A549 (cell line): ENCODE measurements at regions not wholly inside any gene's neighbourhood (a gene's known extent, or its start where the extent isn't known, plus 50 kb on each side); places are given as distances from the start of the nearest gene placed in this dataset.

Experiments
- ATAC-seq, 2 experiments: fragments of 200-7000 bp in 1 of 2; fragments of >200 bp in 1 of 2; cut with Nextera tagmentation in 1 of 2; cut with Tn5 transposase in 1 of 2; 3 replicates each; pipeline versions ENCODE4 v1.8.0 to v1.9.1; 2018 to 2020; ENCODE audit warnings: mild to moderate bottlenecking in 1 of 2, moderate library complexity in 1 of 2
- CTCF ChIA-PET: fragments of 300-600 bp; sonication (Branson Sonifier 250); formaldehyde crosslinking; extraction: SDS; loops from one replicate; lab custom pipeline; 2021; ENCODE audit warnings: antibody characterized with exemption, inconsistent platforms; lab: Yijun Ruan, JAX
- POLR2A ChIA-PET: fragments of 350-600 bp; formaldehyde crosslinking; extraction: SDS; loops from one replicate; lab custom pipeline; 2021; ENCODE audit warnings: antibody characterized with exemption, inconsistent platforms; lab: Yijun Ruan, JAX
- DNase-seq, 2 experiments: peaks; one replicate each; pipeline versions ENCODE4 v3.0.0 to v3.0.0-alpha.2; 2011 to 2016; ENCODE audit warnings: low read depth in 1 of 2, low spot score in 1 of 2
- FAIRE-seq: peaks from 2 replicates; lab custom pipeline; 2011; peaks lifted over from hg19 to GRCh38; lab: Jason Lieb, UNC
- H3K27ac ChIP-seq, 2 experiments: fragments of >200 bp; sonication (Bioruptor Twin); formaldehyde crosslinking; 3 replicates each; pipeline ENCODE4 v1.5.1; 2016 to 2017
- H3K4me1 ChIP-seq: fragments of >200 bp; sonication (Bioruptor Twin); formaldehyde crosslinking; 3 replicates; pipeline ENCODE4 v1.6.1; 2016
- H3K4me2 ChIP-seq: fragments of >200 bp; sonication (Bioruptor Twin); formaldehyde crosslinking; 3 replicates; pipeline ENCODE4 v1.6.1; 2016
- H3K4me3 ChIP-seq: fragments of >200 bp; sonication (Bioruptor Twin); formaldehyde crosslinking; 3 replicates; pipeline ENCODE4 v1.5.1; 2016
- H3K9me3 ChIP-seq: fragments of >200 bp; sonication (Bioruptor Twin); formaldehyde crosslinking; 3 replicates; pipeline ENCODE4 v1.6.1; 2016
- BHLHE40 ChIP-seq: IDR thresholded peaks from 2 replicates; pipeline ENCODE4 v1.6.1; 2012; ENCODE audit warnings: low read depth, low read length, inconsistent platforms
- CBX2 ChIP-seq: fragments of 200-600 bp; sonication (generic); IDR thresholded peaks from 2 replicates; pipeline ENCODE4 v1.6.1; 2016; ENCODE audit warnings: low read depth, mild to moderate bottlenecking, borderline replicate concordance
- CBX8 ChIP-seq: fragments of 200-600 bp; sonication (generic); IDR thresholded peaks from 2 replicates; pipeline ENCODE4 v1.6.1; 2016
- CEBPB ChIP-seq, 2 experiments: fragments of >200 bp in 1 of 2; sonication (Bioruptor Twin) in 1 of 2; formaldehyde crosslinking in 1 of 2; IDR thresholded peaks; 2 replicates each; pipeline ENCODE4 v1.6.1; 2012 to 2016
- CHD2 ChIP-seq: fragments of 150-350 bp; IDR thresholded peaks from 2 replicates; pipeline ENCODE4 v1.6.1; 2014; ENCODE audit warnings: low read length; ENCODE audit not compliant: partially characterized antibody
- CHD4 ChIP-seq: fragments of 200-600 bp; sonication (generic); IDR thresholded peaks from 2 replicates; pipeline ENCODE4 v1.6.1; 2016; ENCODE audit warnings: antibody characterized with exemption, mild to moderate bottlenecking, borderline replicate concordance
- CTCF ChIP-seq: fragments of >200 bp; sonication (Bioruptor Twin); formaldehyde crosslinking; IDR thresholded peaks from 3 replicates; pipeline ENCODE4 v1.5.1; 2016
- EHMT2 ChIP-seq: fragments of 200-600 bp; sonication (generic); IDR thresholded peaks from 2 replicates; pipeline ENCODE4 v1.6.1; 2016; ENCODE audit warnings: antibody characterized with exemption, low read depth, mild to moderate bottlenecking, moderate library complexity
- HOXB5 ChIP-seq: fragments of 250-450 bp; sonication (Bioruptor Pico); IDR thresholded peaks from 2 replicates; pipeline ENCODE4 v1.5.0; 2020; ENCODE audit warnings: mild to moderate bottlenecking, moderate library complexity
- JUN ChIP-seq, 2 experiments: fragments of >200 bp; sonication (Bioruptor Twin); formaldehyde crosslinking; IDR thresholded peaks; 2 replicates in 1 of 2; 3 replicates in 1 of 2; pipeline ENCODE4 v1.6.1; 2016 to 2017
- KDM5A ChIP-seq: fragments of 200-600 bp; sonication (generic); IDR thresholded peaks from 2 replicates; pipeline ENCODE4 v1.6.1; 2016; ENCODE audit warnings: antibody characterized with exemption, mild to moderate bottlenecking
- MAZ ChIP-seq: fragments of 150-350 bp; IDR thresholded peaks from 2 replicates; pipeline ENCODE4 v1.6.1; 2014; ENCODE audit warnings: antibody characterized with exemption, low read depth, low read length, borderline replicate concordance
- MYC ChIP-seq: IDR thresholded peaks from 2 replicates; pipeline ENCODE4 v1.6.1; 2012; ENCODE audit warnings: mild to moderate bottlenecking, inconsistent platforms, low read length, improper control_type of control experiment, borderline replicate concordance
- PHF8 ChIP-seq: fragments of 200-600 bp; sonication (generic); IDR thresholded peaks from 2 replicates; pipeline ENCODE4 v1.6.1; 2016; ENCODE audit warnings: low read depth, mild to moderate bottlenecking, antibody characterized with exemption, moderate library complexity, borderline replicate concordance
- POLR2A ChIP-seq: IDR thresholded peaks from 2 replicates; pipeline ENCODE4 v1.6.1; 2012; ENCODE audit warnings: mild to moderate bottlenecking, low read length
- RAD21 ChIP-seq, 2 experiments: fragments of >200 bp in 1 of 2; sonication (Bioruptor Twin) in 1 of 2; formaldehyde crosslinking in 1 of 2; IDR thresholded peaks in 1 of 2; conservative IDR thresholded peaks in 1 of 2; 2 replicates in 1 of 2; 3 replicates in 1 of 2; pipeline ENCODE4 v1.6.1; 2012 to 2018; ENCODE audit warnings: inconsistent platforms in 1 of 2
- ZC3H11A ChIP-seq: fragments of 450-650 bp; IDR thresholded peaks from 2 replicates; pipeline ENCODE4 v1.6.1; 2014; ENCODE audit warnings: antibody characterized with exemption, mild to moderate bottlenecking
- ZNF302 ChIP-seq: fragments of 250-450 bp; sonication (Bioruptor Pico); IDR thresholded peaks from 2 replicates; pipeline ENCODE4 v1.9.0; 2021; ENCODE audit warnings: inconsistent platforms, mild to moderate bottlenecking, moderate library complexity
- WGBS: methylation state at CpG from one replicate; pipeline ENCODE4 v1.1.6; 2017; ENCODE audit errors: missing lambda C conversion rate; 5-methylcytosine and 5-hydroxymethylcytosine counted together
- TF ChIP-seq, protein P1 (sequence below): fragments of 250-450 bp; sonication (Bioruptor Pico); IDR thresholded peaks from 2 replicates; pipeline ENCODE4 v1.5.0; 2020; ENCODE audit warnings: low read depth, mild to moderate bottlenecking, moderate library complexity
- TF ChIP-seq, protein P2 (sequence below): fragments of >200 bp; sonication (Bioruptor Twin); formaldehyde crosslinking; IDR thresholded peaks from 3 replicates; pipeline ENCODE4 v1.6.1; 2016
- TF ChIP-seq, protein P3 (sequence below): fragments of 450-650 bp; IDR thresholded peaks from 2 replicates; pipeline ENCODE4 v1.6.1; 2014; ENCODE audit warnings: antibody characterized with exemption

DNA sequence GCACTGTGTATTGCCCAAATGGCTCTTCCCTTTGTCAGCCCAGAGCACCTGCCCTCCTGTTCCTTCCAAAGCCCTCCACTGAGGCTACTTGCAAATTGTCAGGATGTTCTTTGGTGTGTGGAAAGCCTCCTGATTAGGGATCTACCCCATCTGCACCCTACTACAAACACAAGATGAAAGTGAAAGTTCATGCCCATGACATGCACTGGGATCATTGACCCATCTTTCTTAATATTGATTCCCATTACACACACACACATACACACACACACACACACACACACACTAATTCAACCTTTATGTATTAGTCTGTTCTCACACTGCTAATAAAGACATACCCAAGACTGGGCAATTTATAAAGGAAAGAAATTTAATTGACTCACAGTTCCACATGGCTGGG is 213.7 kb upstream of the IGFBP3 start:
- ATAC-seq (no peak), FAIRE-seq (no peak), DNase-seq (no peak)
- peaks cover 16% of the 10 kb centered on the region for H3K4me1 ChIP-seq
- no peak overlapping the region for H3K4me2 ChIP-seq
- H3K9me3 ChIP-seq, result no peaks in the 10 kb centered on the region
- TF ChIP-seq MYC (no peak), ZC3H11A (no peak), KDM5A (no peak), CHD4 (no peak), EHMT2 (no peak), CEBPB (IDR thresholded peaks at IDR 0.05) (no peak), CBX2 (no peak), CHD2 (no peak), PHF8 (no peak), HOXB5 (CRISPR knock-in tag) (no peak), RAD21 (conservative IDR thresholded peaks at IDR 0.05 in 1 of 2, IDR thresholded peaks at IDR 0.05 in 1 of 2) (no peak), POLR2A (no peak), ZNF302 (CRISPR knock-in tag) (no peak), MAZ (no peak)
- TF ChIP-seq, protein P1, sequence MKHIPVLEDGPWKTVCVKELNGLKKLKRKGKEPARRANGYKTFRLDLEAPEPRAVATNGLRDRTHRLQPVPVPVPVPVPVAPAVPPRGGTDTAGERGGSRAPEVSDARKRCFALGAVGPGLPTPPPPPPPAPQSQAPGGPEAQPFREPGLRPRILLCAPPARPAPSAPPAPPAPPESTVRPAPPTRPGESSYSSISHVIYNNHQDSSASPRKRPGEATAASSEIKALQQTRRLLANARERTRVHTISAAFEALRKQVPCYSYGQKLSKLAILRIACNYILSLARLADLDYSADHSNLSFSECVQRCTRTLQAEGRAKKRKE (CRISPR knock-in tag), result no peak
- TF ChIP-seq, protein P2, sequence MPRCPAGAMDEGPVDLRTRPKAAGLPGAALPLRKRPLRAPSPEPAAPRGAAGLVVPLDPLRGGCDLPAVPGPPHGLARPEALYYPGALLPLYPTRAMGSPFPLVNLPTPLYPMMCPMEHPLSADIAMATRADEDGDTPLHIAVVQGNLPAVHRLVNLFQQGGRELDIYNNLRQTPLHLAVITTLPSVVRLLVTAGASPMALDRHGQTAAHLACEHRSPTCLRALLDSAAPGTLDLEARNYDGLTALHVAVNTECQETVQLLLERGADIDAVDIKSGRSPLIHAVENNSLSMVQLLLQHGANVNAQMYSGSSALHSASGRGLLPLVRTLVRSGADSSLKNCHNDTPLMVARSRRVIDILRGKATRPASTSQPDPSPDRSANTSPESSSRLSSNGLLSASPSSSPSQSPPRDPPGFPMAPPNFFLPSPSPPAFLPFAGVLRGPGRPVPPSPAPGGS, result no peak
- peak overlapping the region in 1 of 2 experiments; percentile 59; a peak in 3 of 6 replicates for H3K27ac ChIP-seq
- ChIA-PET CTCF (interaction anchor here (4.3 kb wide), 1 partner anchor 212 kb away, joined by 30 read pairs; no protein-coding TSS in a partner anchor), POLR2A (no interaction called here)
- no peak overlapping the region for H3K4me3 ChIP-seq

DNA sequence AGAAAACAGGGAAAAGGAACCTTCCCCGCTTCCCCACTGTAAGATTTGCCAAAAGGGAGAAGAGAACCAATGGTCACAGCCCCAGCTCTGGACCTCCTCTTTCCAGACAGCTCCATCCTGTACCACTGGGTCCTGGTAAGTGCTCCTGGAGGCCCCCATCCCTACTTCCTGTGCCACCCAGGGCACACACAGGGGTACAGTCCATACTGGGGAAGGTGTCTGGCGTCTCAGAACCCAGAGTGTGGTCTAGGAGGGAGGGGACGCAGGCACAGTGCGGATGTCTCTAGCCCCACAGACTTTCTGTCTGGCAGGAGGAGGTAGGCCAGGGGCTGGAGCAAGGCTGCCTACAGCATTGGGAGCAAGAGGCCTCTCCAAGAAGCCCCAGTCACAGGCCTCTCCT is 213.3 kb upstream of the IGFBP3 start:
- ChIA-PET CTCF (interaction anchor here (4.3 kb wide), 1 partner anchor 212 kb away, joined by 30 read pairs; no protein-coding TSS in a partner anchor), POLR2A (no interaction called here)
- WGBS, result 93% methylated on average over 4 of the region's 4 CpGs
- FAIRE-seq, result no peak
- no peak overlapping the region for H3K4me3 ChIP-seq
- ATAC-seq, result no peak
- no peak for DNase-seq
- H3K4me1 ChIP-seq, result peaks cover 12% of the 10 kb centered on the region
- H3K9me3 ChIP-seq, result no peaks in the 10 kb centered on the region
- H3K27ac ChIP-seq, result peak overlapping the region in 1 of 2 experiments; percentile 59; a peak in 3 of 6 replicates
- no peak overlapping the region for H3K4me2 ChIP-seq
- TF ChIP-seq, protein P3, sequence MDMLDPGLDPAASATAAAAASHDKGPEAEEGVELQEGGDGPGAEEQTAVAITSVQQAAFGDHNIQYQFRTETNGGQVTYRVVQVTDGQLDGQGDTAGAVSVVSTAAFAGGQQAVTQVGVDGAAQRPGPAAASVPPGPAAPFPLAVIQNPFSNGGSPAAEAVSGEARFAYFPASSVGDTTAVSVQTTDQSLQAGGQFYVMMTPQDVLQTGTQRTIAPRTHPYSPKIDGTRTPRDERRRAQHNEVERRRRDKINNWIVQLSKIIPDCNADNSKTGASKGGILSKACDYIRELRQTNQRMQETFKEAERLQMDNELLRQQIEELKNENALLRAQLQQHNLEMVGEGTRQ, result no peak
- no peak for TF ChIP-seq CTCF

GRCh38 chr7:46133751-46134150 is 212.7 kb upstream of the IGFBP3 start:
- DNase-seq (no peak), ATAC-seq (no peak), FAIRE-seq (no peak)
- Histone ChIP-seq H3K4me3 (no peak overlapping the region), H3K9me3 (no peaks in the 10 kb centered on the region), H3K27ac (peak overlapping the region in 1 of 2 experiments; percentile 59; a peak in 3 of 6 replicates), H3K4me2 (no peak overlapping the region), H3K4me1 (peaks cover 5% of the 10 kb centered on the region; the same call in 2 of the 3 replicates)
- CTCF ChIA-PET, result interaction anchor here (0.8 to 4.3 kb wide), 2 partner anchors 156 to 211 kb away, joined by 3 to 30 read pairs; no protein-coding TSS in a partner anchor
- no peak for TF ChIP-seq CBX8
- no peak for TF ChIP-seq BHLHE40
- TF ChIP-seq JUN (IDR thresholded peaks at IDR 0.05), result no peak
- WGBS, result 100% methylated on average over 3 of the region's 3 CpGs
- POLR2A ChIA-PET, result no interaction called here
